ENCODE measurements at regions not wholly inside any gene's neighbourhood (a gene's known extent, or its start where the extent isn't known, plus 50 kb on each side); places are given as distances from the start of the nearest gene placed in this dataset.
"Not testable (repeated sequence)": the region's sequence is repeated elsewhere in the genome, so short reads cannot be mapped to it uniquely, and the experiment has no call there.

DNA sequence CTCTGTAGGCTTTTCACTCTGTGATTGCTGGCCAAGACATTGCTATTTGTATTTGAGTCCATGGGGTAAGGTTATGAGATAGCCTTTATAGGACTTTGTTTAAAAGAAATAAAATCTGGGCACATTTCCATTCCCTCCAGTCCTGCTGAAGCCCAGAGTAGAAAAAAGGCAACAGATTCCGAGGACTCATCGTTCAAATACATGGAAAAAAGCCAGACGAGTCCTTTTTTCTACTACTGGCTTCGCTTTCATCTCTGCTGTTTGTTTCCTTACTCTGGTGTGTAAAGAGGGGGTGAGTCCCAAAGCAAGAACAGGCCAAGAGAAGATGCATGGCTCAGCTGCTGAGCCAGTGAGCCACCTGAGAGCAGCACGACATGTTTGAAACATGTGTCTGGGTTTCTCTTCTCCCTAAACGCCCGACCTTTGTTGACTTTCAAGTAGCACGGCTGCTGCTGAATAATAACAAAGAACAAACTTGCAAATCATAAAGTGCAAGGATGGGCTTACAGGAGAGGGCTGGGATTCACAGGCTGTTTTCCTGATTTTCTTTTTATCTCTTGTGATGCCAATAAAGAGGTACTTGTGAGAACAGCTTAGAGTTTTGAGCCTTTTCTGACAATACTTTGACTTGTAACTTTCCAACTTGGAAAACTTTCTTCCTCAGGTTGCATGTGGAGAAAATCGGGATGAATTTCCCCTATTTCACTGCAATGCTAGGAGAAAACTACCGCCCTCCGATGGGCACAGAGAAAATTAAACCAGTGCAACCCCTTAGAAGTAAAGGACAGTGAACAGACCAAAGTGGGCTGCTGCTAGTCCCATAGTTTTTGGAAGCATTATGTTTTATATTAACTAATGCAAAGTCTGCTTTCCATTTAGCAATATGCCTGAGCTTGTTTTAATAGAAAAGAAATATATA lies 195.2 kb upstream of the RAG2 start:
- DNase-seq, result no peak

DNA sequence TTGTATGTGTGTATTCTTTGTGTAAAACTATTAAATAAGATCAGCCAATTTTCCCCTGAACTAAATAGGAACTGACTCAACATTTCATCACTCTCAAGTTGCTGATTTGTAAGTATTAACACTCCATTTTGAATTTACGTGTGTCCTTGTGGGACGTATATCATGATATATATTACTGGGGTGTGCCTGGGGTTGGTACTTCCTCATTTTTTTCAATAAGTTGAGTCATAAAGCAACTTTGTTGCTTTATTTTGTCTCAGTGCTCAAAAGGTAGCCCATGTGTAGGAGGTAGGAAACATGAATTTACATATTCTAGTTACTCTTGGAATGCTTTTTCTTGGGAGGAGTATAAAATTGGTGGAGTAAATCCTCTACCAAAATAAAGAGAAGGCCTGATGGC lies 193.9 kb upstream of the RAG2 start:
- DNase-seq, result no peak

DNA sequence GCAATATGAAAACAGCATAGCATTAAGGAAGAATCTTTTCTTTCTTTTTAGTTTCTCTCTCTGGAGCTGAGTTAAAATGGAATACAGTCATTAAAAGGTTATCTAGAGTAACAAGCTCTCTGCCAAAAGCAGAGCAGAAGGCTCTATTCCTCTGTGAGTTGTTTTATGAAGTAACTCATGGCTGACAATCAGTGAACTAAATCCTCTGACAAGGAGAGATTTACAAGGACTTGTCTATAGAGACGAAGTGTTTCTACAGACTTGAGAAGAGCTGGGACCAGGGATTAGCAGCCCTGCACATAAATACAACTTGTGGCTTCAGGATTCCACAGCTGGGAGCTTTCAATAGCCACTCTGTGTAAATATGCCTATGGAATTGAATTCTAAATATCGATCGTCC lies 192.5 kb upstream of the RAG2 start:
- no peak for DNase-seq

DNA sequence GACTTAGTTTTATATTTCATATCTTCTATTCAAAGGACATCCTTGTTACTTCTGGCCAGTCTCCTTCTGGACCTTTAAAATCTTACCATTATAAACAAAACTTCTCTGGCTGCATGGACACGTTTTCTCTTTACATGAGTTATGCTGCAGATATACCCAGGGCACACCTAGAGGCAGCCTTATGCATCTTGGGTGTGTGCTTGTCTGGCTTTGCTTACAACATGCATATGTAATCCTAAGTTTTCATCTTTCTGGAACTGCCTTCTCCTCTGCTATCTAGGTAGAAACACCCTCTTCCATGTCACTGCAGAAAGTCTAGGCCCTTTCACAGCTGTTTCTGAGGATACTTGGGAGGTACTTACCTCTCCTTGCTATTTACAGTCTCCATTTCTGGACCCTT lies 185.8 kb upstream of the RAG2 start:
- DNase-seq, result no peak

DNA sequence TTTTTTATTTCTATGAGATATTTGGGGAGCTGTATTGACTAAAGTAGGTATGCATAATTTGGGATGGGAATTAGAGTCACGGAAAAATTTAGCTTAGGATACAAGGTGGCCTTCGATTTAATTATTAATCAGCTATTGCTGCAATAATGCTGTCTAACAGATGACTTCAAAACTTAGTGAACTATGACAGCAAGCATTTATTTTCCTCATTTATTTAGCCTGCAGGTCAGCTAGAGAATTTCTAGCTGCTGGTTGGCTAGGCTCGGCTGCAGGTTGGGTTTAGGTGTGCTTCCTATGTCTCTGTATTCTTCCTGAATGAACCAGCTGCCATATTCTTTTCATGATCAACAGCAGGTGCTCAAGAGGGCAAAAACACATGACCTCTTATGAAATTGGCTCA lies 181.8 kb upstream of the RAG2 start:
- DNase-seq, result no peak

DNA sequence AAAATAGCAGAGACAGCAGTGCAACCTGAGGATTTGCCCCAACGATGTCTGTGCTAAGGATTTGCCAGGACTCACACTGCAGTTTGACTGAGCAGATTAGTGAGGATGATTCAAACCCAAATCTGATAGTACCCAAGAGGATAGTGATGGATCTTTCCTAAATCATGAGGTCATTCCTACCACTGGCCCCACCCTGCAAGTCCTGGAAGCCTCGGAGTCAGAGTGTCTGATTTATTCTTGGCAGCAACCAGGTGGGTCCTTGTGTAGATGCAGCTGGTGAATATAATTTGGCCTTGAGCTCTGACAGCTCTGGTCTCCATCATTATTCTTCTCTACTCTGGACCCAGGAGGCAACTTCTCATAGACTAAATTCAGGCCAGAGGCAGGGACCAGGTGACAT lies 179.3 kb upstream of the RAG2 start:
- DNase-seq, result no peak

DNA sequence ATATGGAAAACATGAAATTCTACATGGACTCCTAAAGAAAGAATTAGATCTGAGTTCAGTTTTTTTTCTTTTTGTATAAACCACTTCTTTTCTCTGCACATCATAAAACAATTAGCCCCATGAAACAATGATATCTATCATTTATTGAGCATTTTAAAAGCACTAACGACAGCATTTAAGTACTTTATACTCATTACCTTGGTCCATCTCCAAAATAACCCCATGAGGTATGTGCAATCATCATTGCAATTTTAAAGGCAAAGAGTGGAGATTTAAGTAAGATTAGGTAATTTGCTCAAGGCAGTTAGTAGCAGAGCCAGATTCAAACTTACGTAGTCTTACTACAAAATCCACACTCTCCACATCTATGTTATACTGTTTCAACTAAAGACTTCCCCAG lies 177.7 kb upstream of the RAG2 start:
- DNase-seq, result no peak

DNA sequence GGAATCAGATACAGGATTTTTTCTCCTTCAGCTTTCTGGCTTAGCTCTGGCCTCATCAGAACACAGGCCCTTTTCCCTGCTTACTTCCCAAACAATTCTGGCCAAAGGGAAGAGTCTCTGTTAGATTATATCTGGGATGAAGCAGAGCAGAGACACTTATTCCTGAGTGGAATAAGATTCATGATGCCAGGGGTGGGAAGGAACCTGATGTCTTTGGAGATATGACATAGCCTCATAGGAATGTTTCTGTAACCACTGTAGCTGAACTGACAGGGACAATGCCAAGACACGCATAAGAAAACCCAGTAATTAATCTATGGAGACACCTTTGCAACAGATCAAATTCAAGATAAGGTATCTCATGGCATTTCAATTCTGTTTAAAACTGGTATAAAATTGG lies 177.1 kb upstream of the RAG2 start:
- no peak for DNase-seq

DNA sequence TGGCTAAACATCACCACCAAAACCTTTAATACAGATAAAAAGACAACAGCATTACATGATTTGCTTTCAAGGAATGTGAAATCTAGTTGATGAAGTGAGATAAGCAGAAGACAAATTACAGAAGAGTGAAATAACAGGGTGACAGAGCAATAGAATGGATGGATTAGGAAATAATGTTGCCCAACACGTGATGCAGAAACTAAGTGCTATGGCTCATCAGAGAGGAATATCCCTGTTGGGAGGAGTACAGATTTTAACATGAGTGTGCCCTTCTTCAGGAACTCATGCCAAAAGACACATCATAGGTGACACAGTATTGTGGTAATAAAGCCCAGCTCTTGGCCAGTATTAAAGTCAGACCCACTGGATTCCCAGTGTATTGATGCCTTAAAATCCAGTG lies 176.6 kb upstream of the RAG2 start:
- no peak for DNase-seq

DNA sequence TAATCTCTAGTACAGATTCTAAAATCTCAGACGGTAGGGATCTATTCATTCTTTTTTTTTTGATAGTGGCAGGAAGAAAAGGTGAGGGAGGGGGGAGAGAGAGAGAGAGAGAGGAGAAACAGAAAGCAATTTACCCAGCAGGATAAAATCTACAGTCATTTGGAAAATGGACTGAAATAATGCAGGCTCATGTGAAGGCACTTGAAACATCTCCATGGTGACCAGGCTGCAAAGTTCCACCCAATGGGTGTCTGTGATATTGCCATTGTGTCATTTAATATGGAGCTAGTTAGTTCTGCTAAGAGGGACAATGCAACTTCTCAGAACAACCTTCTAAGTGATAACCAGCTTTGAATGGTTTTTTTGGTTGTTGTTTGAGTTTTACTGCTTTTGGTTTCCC lies 165.2 kb upstream of the RAG2 start:
- no peak for DNase-seq

DNA sequence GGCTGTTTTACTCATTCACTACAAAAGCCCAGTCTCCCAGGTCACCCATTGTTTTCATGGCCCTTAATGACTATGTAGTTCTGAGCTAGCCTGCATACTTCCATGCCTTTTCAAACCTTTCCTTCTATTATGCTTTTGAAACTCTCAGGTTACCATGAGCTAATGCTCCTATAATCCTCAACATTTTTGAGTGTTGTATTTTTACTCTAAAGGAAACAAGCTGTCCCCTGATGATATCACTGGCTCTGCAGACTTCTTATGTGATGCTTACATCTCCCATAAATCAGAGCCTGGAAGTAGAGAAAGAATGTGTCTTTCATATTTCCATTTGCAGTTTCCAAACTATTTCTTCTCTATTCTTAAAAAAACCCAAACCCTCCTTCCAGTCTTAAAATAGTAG lies 159.0 kb upstream of the RAG2 start:
- DNase-seq, result no peak

DNA sequence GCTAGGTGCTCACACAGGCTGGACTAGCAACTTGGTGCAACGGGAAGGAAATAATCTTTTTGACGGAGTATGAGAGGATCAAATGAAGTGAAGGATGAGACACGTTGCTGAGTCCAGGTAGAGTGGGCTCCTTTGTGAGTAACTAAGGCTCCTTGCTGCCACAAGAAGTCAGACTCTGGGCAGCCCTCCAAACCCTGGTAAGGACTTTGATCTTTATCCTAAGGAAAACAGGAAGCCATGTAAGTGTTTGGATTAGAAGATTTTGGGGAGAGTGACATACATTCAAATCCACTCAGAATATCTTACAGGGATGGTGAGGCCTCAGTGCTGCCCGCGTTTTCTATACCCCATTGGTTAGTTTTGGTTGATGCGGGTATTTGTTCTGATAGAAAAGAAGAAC lies 155.9 kb upstream of the RAG2 start:
- no peak for DNase-seq

DNA sequence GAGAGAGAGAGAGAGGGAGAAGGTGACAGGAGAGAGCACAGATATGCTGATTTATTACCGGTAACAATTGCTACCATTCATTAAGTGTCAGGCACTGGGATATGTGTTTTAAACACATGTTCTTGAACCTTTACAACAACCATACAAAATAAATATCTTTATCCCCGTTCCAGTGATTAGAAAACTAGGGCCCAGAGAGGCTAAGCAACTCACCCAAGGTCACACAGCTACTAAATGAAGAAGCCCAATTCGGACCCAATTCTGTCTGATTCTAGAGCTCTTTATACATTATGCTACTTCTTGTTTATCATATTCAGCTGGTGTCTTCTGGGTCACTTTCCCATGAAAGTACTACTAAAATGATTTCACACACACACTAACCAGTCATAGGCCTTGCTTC lies 154.0 kb upstream of the RAG2 start:
- DNase-seq, result no peak

DNA sequence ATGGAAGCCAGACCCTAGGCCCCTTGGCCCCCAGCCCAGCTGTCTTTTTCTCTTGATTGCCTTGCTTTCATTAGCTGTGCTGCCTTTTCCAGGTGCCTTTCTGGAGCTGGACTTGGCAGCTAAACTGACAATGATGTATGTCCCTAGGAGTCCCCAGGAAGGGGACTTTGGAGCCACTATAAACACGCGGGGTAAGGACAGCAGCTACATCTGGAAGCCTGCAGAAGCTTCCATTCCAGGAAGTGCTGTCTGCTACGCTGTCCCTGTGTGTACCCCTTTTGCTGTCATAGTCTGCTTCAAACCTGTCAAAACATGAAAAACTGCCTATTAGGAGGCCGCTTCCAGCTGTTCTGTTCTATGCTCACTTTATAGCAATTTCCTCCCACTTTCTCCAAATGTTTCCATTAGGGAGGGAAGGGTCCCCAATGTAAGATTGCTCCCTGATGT lies 153.3 kb upstream of the RAG2 start:
- no peak for DNase-seq

DNA sequence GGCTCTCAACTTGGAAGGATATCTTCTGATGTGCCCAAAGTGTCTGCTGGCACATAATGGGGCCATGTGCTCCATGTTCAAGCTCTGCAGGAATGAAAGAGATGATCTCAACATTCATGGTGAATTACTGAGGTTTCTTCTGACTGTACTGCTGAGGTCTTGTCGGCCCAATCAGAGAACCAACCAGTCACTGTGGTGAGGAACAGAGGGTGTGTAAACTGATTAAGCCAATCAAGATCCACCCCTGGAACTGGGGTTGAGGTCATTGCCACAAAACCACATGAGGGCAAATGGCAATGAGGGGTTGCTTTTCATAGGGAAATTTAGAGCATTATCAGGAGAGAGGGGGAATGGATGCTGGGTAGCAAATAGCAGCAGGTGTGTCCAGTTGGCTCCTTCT lies 152.3 kb upstream of the RAG2 start:
- no peak for DNase-seq

DNA sequence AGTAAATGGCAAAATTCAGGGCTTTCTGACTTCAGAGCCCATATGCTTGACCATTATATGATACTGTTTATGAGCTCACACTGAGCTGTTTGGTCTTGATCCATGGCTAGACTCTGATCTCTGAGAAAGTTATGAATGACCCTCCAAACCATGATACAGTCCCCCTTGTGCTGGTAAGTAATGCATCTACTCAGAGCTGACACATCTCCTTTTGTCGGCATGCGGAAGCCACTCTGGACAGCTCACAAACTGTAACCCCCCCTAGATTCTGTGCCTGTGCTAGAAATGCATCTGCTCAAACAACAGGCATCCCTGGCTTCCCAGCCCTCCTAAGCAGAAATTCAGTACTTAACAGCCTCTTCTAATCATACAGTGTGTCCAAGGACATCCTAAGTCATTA lies 150.8 kb upstream of the RAG2 start:
- no peak for DNase-seq

DNA sequence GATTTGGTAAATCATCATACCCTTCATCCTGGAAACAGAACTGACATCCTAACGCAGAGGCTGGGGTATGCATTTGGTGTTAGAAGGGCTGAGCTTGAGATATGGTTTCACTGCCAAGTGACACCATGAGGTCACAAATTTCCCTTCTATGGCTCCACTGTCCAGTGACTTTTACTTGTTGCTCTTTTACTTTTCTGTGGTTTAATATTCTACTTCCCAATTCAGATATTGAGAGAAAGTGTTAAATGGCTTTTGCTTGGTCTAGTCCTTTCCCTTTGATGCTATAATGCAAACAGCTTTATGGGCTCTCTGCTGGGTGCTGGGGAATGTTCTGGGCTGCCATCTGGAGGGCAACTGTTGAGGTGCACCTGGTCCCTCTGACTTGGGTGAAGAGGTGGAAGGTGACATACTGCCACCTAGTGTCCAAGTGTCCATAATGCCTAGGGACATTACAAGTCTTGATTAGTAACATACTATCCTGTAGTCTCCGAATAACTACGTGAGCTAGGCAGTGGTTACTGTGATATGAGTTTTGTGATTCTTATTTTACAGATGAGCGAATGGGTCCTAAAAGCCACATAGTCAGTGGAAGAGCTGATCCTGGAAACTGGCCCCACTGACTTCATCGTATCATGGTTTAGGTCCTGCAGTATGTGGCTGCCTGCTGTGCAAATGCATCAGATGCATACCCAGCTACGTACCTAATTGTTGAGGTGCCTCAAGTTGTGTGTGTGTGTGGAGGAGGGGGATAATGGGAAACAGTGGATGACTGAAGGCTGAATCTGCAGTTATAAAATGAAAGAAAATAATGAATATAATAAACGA lies 149.1 kb upstream of the RAG2 start:
- DNase-seq, result peak; percentile 68 to 75

DNA sequence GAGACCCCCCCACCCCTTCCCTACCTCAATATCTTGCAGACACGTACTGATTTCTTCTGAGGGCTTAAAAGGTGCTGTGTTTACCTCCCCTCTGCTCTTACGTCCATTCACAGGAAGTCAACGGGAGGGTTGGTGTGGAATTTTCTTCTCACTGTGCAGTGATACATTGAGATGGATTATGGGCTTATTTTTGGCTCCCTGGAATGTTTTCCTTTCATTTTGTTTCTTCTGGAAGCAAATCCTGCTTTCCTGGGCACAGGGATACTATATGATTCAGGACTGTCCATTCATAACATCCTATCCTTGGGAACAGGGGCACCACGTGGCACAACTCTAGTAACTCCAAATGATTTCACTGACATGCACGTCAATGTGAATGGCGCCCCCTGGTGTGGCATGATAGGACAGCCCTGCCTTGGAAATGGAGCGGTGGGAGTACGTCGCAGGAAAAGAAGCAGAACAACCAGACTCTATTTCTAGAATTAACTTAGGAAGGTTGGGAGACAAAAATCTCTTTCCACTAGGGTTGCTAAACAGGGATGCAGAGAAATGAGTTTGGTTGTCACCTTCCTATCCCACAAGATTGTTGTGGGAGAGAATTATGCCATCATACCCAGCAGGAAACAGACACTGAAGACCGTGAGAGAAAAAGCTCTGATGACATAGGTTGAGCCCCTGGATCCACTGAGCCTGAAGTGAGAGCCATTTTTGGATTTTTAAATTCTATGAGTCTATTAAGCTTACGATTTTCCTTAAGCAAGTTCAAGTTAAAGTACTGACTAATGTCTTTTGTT lies 146.5 kb upstream of the RAG2 start:
- peak; percentile 26 to 28 for DNase-seq

DNA sequence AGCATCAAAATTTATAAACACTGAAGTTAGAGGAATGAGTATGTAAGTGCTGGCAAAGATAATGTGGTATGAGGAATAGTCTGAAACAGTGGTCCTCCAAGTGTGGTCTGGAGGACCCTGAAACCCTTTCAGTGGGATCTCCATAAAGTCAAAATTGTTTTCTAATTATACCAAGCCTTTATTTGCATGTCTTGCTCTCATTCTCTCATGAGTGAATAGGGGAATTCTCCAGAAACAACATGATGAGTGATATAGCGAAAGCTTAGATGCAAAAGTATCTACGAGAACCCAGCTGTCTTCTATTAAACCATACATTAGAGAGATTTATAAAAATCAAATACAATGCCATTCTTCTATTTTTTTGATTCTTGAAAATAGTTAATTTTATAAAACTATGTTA lies 145.0 kb upstream of the RAG2 start:
- no peak for DNase-seq

DNA sequence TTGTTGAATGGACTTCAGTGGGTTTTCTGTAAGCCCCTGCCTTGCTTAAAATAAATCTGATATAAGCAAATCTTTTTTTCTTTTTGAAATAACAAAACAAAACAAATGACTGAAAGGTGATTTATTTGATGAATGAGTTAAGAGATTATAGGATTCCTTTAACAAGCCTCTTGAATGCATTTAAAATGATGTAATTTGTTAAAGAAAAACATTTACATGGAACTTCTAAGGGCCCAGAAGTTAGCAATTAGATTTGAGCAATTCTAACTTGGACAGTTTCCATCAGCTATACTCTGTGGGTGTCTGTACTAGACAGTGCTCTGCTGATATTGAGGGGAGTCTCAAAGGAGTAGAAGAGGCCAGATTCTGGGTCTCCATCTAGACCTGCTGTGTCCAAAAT lies 143.5 kb upstream of the RAG2 start:
- no peak for DNase-seq

DNA sequence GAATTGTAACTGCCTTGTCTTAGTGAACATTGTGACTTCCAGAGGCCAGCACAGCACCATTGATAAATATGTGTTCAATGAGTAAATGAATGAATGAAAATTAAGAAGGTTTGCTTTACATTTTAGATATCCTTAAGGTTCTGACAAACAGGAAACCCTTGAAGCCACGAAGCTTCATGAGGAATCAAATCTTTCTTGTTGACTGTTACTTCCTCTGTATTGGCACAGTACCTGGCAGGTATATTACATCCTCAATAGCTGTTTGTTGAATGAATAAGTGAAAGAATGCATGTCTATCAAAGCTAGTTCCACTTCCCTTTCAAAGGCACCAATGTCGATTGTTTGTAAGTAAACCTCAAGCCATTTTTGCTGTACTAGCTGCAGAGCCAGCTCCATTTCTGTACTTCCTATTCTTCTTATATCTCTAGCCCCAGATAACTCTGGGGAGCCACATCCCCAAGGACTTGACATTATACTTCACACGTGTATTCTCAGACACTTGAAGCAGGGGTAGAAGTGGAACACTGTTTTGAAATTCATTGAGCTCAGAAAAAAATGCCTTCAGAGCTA lies 140.3 kb upstream of the RAG2 start:
- DNase-seq, result no peak

DNA sequence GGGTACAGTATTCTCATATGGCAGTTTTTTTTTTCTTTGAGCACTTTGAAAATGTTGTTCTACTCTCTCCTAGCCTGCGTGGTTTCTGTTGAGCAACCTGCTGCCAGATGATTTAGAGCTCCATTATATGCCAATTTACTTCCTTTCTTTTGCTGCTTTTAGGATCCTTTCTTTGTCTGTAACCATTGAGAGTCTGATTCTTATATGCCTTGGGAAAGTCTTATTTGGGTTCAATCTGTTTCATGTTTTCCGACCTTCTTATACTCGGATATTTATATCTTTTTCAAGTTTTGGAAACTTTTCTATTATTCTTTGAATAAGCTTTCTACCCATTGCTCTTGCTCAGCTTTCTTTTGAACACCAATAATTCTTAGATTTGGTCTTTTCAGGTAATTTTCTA lies 138.1 kb upstream of the RAG2 start:
- no peak for DNase-seq

DNA sequence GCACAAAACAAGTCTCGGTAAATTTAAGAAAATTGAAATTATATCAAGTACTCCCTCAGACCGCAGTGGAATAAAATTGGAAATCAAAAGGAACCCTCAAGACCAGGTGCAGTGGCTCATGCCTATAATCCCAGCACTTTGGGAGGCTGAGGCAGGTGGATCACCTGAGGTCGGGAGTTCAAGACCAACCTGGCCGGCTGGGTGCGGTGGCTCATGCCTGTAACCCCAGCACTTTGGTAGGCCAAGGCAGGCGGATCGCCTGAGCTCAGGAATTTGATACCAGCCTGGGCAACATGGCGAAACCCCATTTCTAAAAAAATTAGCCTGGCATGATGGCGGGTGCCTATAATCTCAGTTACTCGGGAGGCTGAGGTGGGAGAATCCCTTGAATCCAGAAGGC lies 135.7 kb upstream of the RAG2 start:
- not testable (repeated sequence) for DNase-seq
